Neural cell (in vitro differentiated cells): ENCODE measurements at regions not wholly inside any gene's neighbourhood (a gene's known extent, or its start where the extent isn't known, plus 50 kb on each side); places are given as distances from the start of the nearest gene placed in this dataset.

ENCODE experiments used
- EP300 ChIP-seq: fragments of 450-650 bp; conservative IDR thresholded peaks from 2 replicates; pipeline ENCODE4 v1.6.1; 2014; ENCODE audit warnings: antibody characterized with exemption, mild to moderate bottlenecking, moderate library complexity; ENCODE audit not compliant: poor library complexity, severe bottlenecking
- EZH2 ChIP-seq: fragments of 200-600, 300-800 bp; shearing (Covaris generic), sonication (generic); IDR thresholded peaks from 2 replicates; pipeline ENCODE4 v1.6.1; 2014; ENCODE audit warnings: antibody characterized with exemption, low read length, borderline replicate concordance, mild to moderate bottlenecking; ENCODE audit not compliant: insufficient read depth, poor library complexity, severe bottlenecking
- MXI1 ChIP-seq: fragments of 450-650 bp; conservative IDR thresholded peaks from 2 replicates; pipeline ENCODE4 v1.6.1; 2014; ENCODE audit warnings: antibody characterized with exemption, mild to moderate bottlenecking; ENCODE audit not compliant: poor library complexity, severe bottlenecking
- POLR2AphosphoS5 ChIP-seq: IDR thresholded peaks from 2 replicates; pipeline ENCODE4 v1.6.1; 2012
- RAD21 ChIP-seq: fragments of 450-650 bp; conservative IDR thresholded peaks from 2 replicates; pipeline ENCODE4 v1.6.1; 2014; ENCODE audit warnings: antibody characterized with exemption, mild to moderate bottlenecking, moderate library complexity
- SMC3 ChIP-seq: fragments of 450-650 bp; conservative IDR thresholded peaks from 2 replicates; pipeline ENCODE4 v1.6.1; 2014; ENCODE audit warnings: antibody characterized with exemption, mild to moderate bottlenecking, moderate library complexity; ENCODE audit not compliant: poor library complexity
- TAF1 ChIP-seq: IDR thresholded peaks from 2 replicates; pipeline ENCODE4 v1.6.1; 2012; ENCODE audit warnings: low read depth
- TF ChIP-seq, protein P1 (sequence below): fragments of 450-650 bp; IDR thresholded peaks from 2 replicates; pipeline ENCODE4 v1.5.1; 2014; ENCODE audit warnings: antibody characterized with exemption, mild to moderate bottlenecking, moderate library complexity; ENCODE audit not compliant: poor library complexity, severe bottlenecking
- TF ChIP-seq, protein P2 (sequence below): IDR thresholded peaks from 2 replicates; pipeline ENCODE4 v1.6.1; 2012; ENCODE audit warnings: borderline replicate concordance

DNA sequence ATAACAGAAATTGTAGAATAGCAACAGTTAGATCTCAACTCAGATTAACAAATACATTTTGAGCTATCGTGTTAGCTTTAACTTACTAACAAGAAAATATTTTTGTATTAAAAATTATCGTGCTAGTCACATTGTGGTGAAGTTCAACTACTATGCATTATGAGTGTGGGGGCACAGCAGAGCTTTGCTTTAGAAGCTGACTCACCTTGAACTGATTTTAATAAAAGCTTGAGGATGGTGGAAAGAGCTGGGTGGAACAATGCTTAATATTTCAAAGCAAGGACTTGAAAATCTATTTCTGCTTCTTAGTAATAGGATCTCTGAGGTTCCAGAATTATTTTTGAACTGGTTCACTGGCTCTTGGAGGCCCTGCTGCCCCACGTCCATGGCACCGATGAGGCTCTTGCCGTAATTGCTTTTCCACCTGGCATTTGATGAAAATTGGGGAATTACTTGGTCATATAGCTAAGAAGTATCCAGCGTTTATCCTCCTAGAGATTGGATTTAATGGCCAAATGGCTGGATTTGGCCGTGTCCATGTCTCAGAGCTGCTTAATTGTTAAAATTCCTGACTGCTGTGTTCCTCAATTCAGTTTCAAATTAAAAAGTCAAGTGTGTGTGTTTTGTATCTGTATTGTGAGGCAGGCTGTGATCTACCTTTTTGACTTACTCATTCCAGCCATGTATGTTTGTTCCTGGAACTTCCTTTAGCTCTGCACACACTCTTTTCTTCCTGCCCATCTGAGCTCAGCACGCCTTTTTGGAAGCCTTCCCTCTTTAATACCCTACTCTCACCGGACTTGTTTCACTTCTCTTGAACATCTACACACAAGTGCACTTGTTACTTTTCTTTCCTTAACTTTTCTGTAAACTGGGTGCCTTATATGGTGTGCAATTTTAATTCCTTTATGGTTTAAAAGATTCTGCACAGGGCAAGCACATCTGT, 66.6 kb upstream of the LIMCH1 start:
- TF ChIP-seq, protein P1, sequence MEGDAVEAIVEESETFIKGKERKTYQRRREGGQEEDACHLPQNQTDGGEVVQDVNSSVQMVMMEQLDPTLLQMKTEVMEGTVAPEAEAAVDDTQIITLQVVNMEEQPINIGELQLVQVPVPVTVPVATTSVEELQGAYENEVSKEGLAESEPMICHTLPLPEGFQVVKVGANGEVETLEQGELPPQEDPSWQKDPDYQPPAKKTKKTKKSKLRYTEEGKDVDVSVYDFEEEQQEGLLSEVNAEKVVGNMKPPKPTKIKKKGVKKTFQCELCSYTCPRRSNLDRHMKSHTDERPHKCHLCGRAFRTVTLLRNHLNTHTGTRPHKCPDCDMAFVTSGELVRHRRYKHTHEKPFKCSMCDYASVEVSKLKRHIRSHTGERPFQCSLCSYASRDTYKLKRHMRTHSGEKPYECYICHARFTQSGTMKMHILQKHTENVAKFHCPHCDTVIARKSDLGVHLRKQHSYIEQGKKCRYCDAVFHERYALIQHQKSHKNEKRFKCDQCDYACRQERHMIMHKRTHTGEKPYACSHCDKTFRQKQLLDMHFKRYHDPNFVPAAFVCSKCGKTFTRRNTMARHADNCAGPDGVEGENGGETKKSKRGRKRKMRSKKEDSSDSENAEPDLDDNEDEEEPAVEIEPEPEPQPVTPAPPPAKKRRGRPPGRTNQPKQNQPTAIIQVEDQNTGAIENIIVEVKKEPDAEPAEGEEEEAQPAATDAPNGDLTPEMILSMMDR = no peak
- TF ChIP-seq POLR2AphosphoS5 (no peak), RAD21 (no peak), EZH2 (no peak), TAF1 (no peak), MXI1 (no peak), EP300 (no peak), SMC3 (no peak)
- TF ChIP-seq, protein P2, sequence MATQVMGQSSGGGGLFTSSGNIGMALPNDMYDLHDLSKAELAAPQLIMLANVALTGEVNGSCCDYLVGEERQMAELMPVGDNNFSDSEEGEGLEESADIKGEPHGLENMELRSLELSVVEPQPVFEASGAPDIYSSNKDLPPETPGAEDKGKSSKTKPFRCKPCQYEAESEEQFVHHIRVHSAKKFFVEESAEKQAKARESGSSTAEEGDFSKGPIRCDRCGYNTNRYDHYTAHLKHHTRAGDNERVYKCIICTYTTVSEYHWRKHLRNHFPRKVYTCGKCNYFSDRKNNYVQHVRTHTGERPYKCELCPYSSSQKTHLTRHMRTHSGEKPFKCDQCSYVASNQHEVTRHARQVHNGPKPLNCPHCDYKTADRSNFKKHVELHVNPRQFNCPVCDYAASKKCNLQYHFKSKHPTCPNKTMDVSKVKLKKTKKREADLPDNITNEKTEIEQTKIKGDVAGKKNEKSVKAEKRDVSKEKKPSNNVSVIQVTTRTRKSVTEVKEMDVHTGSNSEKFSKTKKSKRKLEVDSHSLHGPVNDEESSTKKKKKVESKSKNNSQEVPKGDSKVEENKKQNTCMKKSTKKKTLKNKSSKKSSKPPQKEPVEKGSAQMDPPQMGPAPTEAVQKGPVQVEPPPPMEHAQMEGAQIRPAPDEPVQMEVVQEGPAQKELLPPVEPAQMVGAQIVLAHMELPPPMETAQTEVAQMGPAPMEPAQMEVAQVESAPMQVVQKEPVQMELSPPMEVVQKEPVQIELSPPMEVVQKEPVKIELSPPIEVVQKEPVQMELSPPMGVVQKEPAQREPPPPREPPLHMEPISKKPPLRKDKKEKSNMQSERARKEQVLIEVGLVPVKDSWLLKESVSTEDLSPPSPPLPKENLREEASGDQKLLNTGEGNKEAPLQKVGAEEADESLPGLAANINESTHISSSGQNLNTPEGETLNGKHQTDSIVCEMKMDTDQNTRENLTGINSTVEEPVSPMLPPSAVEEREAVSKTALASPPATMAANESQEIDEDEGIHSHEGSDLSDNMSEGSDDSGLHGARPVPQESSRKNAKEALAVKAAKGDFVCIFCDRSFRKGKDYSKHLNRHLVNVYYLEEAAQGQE = no peak
